GM21723 (cell line): ENCODE measurements at regions not wholly inside any gene's neighbourhood (a gene's known extent, or its start where the extent isn't known, plus 50 kb on each side); places are given as distances from the start of the nearest gene placed in this dataset.

Source experiments
- ATAC-seq: cut with Tn5 transposase; IDR thresholded peaks from one replicate; pipeline ENCODE4 v1.9.1; 2021; ENCODE audit warnings: mild to moderate bottlenecking, moderate library complexity; ENCODE audit not compliant: unreplicated experiment

GRCh38 chr13:31853643-31854326 is 114.5 kb downstream of the RXFP2 start:
- ATAC-seq: no peak

- peak; percentile 56 for ATAC-seq
Measured at GRCh38 chr13:31859571-31859970, 120.2 kb downstream of the RXFP2 start.

- ATAC-seq: no peak
Measured at GRCh38 chr13:31860002-31860401, 120.7 kb downstream of the RXFP2 start.

- peak; percentile 61 for ATAC-seq
Measured at GRCh38 chr13:31862828-31863227, 123.5 kb downstream of the RXFP2 start.

- no peak for ATAC-seq
Measured at GRCh38 chr13:31864307-31864706, 125.0 kb downstream of the RXFP2 start.

- ATAC-seq: no peak
Measured at GRCh38 chr13:31866099-31866498, 126.8 kb downstream of the RXFP2 start.

GRCh38 chr13:31867709-31868108 is 128.4 kb downstream of the RXFP2 start:
- no peak for ATAC-seq

GRCh38 chr13:31869582-31869981 is 130.3 kb downstream of the RXFP2 start:
- ATAC-seq: no peak

GRCh38 chr13:31870511-31870910 is 131.2 kb downstream of the RXFP2 start:
- no peak for ATAC-seq

GRCh38 chr13:31873145-31873544 is 133.8 kb downstream of the RXFP2 start:
- ATAC-seq: no peak

- ATAC-seq: no peak
Measured at GRCh38 chr13:31875134-31875533, 135.8 kb downstream of the RXFP2 start.

GRCh38 chr13:31878052-31878451 is 138.7 kb downstream of the RXFP2 start:
- no peak for ATAC-seq

GRCh38 chr13:31878495-31878894 is 139.2 kb downstream of the RXFP2 start:
- ATAC-seq: no peak

- no peak for ATAC-seq
Measured at GRCh38 chr13:31878955-31879354, 139.6 kb downstream of the RXFP2 start.

GRCh38 chr13:31880851-31881494 is 141.6 kb downstream of the RXFP2 start:
- ATAC-seq: no peak

GRCh38 chr13:31881495-31881882 is 142.2 kb downstream of the RXFP2 start:
- no peak for ATAC-seq

GRCh38 chr13:31882794-31883193 is 143.5 kb downstream of the RXFP2 start:
- no peak for ATAC-seq

- ATAC-seq: no peak
Measured at GRCh38 chr13:31884556-31884955, 145.2 kb downstream of the RXFP2 start.

GRCh38 chr13:31885994-31886393 is 145.6 kb upstream of the FRY start:
- ATAC-seq: no peak

- ATAC-seq: no peak
Measured at GRCh38 chr13:31887286-31887685, 144.3 kb upstream of the FRY start.

- no peak for ATAC-seq
Measured at GRCh38 chr13:31890946-31891345, 140.6 kb upstream of the FRY start.

GRCh38 chr13:31891472-31891871 is 140.1 kb upstream of the FRY start:
- no peak for ATAC-seq

- no peak for ATAC-seq
Measured at GRCh38 chr13:31894931-31895330, 136.6 kb upstream of the FRY start.
